ENCODE measurements at regions not wholly inside any gene's neighbourhood (a gene's known extent, or its start where the extent isn't known, plus 50 kb on each side); places are given as distances from the start of the nearest gene placed in this dataset.

DNA sequence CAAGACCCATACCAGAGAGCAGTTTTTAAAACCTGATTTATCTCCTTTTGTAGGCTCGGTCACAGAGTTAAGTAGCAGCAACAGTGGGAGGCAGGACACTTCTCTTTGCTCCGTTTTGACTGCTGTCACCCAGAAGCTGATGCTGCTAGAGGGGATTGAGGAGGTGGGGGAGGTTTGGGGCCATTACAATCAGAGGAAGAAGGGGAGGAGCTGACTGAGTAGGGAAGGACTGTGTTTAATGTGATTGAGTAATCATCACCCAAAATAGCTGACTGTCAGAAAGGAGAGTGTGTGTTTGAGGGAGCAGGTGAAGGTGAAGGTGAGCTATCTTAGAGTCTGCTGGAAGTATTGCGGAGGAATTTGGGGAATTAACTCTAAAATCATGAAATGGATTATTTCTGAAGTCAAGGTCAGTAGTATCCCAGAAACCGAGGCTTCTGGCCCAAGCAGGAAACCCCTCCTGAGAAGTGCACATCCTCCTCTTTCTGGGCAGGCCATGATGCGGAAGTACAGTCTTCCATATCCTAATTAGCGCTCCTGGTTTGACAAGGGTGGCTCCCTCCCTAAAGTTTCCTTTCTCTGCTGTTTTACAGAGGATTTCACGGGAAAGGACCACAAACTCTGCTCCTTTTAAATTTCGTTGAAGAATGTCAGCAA lies 214.9 kb downstream of the PLK2 start:
- no peak overlapping the region for H2BK15ac ChIP-seq (ENCODE audit: low read length)
- H2BK120ac ChIP-seq (ENCODE audit: low read depth, low read length): no peak overlapping the region
- no peak overlapping the region for H3K27ac ChIP-seq (replicated peaks; ENCODE audit: low read length)
- no peak overlapping the region for H3K4ac ChIP-seq (ENCODE audit: low read length)
- H2AK5ac ChIP-seq (ENCODE audit: low read depth, low read length): no peak overlapping the region
- no peak overlapping the region for H3K4me2 ChIP-seq (ENCODE audit: insufficient read depth, low read length, poor library complexity, severe bottlenecking)
- no CpG with 5 or more reads among the region's 8 CpGs for WGBS, 2 donors (ENCODE audit: extremely low coverage in 2 of 2, insufficient read length in 2 of 2, insufficient replicate concordance in 1 of 2)
- peaks cover 0 to 9% of the 10 kb centered on the region in 2 donors for H3K4me1 ChIP-seq (ENCODE audit: control insufficient read depth in 2 of 2, insufficient read depth in 1 of 2, low read depth in 1 of 2, low read length in 2 of 2)
- H3K9ac ChIP-seq (ENCODE audit: low read depth, low read length, poor library complexity): no peak overlapping the region
- no peaks in the 10 kb centered on the region for H3K36me3 ChIP-seq (replicated peaks in 1 of 2; ENCODE audit: control insufficient read depth in 2 of 2, insufficient read depth in 2 of 2, low read length in 2 of 2)
- no peak overlapping the region for H3K14ac ChIP-seq (ENCODE audit: low read length)
- no peaks in the 10 kb centered on the region for H3K79me1 ChIP-seq (ENCODE audit: low read depth, low read length)
- H2BK5ac ChIP-seq (ENCODE audit: low read length): no peak overlapping the region
- no peaks in the 10 kb centered on the region for H3K9me3 ChIP-seq (replicated peaks in 1 of 2; ENCODE audit: control insufficient read depth in 2 of 2, insufficient read depth in 1 of 2, low read depth in 1 of 2, low read length in 2 of 2)
- H2AFZ ChIP-seq (ENCODE audit: low read length): peak overlapping the region; percentile 66
- H3K23ac ChIP-seq (ENCODE audit: low read depth, low read length, poor library complexity): no peak overlapping the region
- no peaks in the 10 kb centered on the region for H3K27me3 ChIP-seq (ENCODE audit: control insufficient read depth in 3 of 3, insufficient read depth in 3 of 3, low read depth in 1 of 3, low read length in 3 of 3)
- H3K4me3 ChIP-seq (ENCODE audit: low read length in 2 of 2): no peak overlapping the region
- H4K91ac ChIP-seq (ENCODE audit: low read depth, low read length, poor library complexity): no peak overlapping the region
- H2BK12ac ChIP-seq (ENCODE audit: low read length): no peak overlapping the region
- no peak for DNase-seq (ENCODE audit: low spot score)
- H4K8ac ChIP-seq (ENCODE audit: low read depth, low read length): no peak overlapping the region
- H3K18ac ChIP-seq (ENCODE audit: low read length): no peak overlapping the region

DNA sequence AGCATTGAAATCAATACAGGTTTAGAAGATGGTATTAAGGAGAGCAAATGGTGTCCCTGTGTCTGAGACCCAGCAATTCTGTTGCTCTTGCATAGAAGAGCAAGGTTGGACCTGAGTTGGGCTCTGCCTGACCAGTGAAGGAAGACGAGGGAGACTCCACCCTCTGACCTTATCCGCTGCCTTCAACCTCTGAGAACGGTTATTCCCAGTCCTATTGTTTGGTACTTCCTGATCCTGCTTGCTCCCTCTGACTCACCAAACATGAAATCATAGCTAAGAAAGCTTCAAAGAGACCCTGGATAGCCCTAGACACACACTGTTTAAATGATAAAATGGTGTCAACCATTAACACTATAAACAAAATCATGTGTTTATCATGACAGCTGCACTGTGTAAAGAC lies 218.5 kb downstream of the PLK2 start:
- H2AK5ac ChIP-seq (ENCODE audit: low read depth, low read length): no peak overlapping the region
- H3K79me1 ChIP-seq (ENCODE audit: low read depth, low read length): no peaks in the 10 kb centered on the region
- no peaks in the 10 kb centered on the region for H3K36me3 ChIP-seq (replicated peaks in 1 of 2; ENCODE audit: control insufficient read depth in 2 of 2, insufficient read depth in 2 of 2, low read length in 2 of 2)
- no peak for DNase-seq (ENCODE audit: low spot score)
- H2BK15ac ChIP-seq (ENCODE audit: low read length): no peak overlapping the region
- H3K9ac ChIP-seq (ENCODE audit: low read depth, low read length, poor library complexity): no peak overlapping the region
- H2AFZ ChIP-seq (ENCODE audit: low read length): peak overlapping the region; percentile 76
- peaks cover 0 to 8% of the 10 kb centered on the region in 2 donors for H3K4me1 ChIP-seq (ENCODE audit: control insufficient read depth in 2 of 2, insufficient read depth in 1 of 2, low read depth in 1 of 2, low read length in 2 of 2)
- H4K91ac ChIP-seq (ENCODE audit: low read depth, low read length, poor library complexity): no peak overlapping the region
- H2BK5ac ChIP-seq (ENCODE audit: low read length): no peak overlapping the region
- H3K9me3 ChIP-seq (replicated peaks in 1 of 2; ENCODE audit: control insufficient read depth in 2 of 2, insufficient read depth in 1 of 2, low read depth in 1 of 2, low read length in 2 of 2): no peaks in the 10 kb centered on the region
- no peak overlapping the region for H3K27ac ChIP-seq (replicated peaks; ENCODE audit: low read length)
- H2BK120ac ChIP-seq (ENCODE audit: low read depth, low read length): no peak overlapping the region
- no peak overlapping the region for H2BK12ac ChIP-seq (ENCODE audit: low read length)
- WGBS, 2 donors (ENCODE audit: extremely low coverage in 2 of 2, insufficient read length in 2 of 2, insufficient replicate concordance in 1 of 2): no CpG with 5 or more reads among the region's 3 CpGs
- H3K23ac ChIP-seq (ENCODE audit: low read depth, low read length, poor library complexity): no peak overlapping the region
- no peak overlapping the region for H4K8ac ChIP-seq (ENCODE audit: low read depth, low read length)
- no peak overlapping the region for H3K4me3 ChIP-seq (ENCODE audit: low read length in 2 of 2)
- no peak overlapping the region for H3K4ac ChIP-seq (ENCODE audit: low read length)
- no peaks in the 10 kb centered on the region for H3K27me3 ChIP-seq (ENCODE audit: control insufficient read depth in 3 of 3, insufficient read depth in 3 of 3, low read depth in 1 of 3, low read length in 3 of 3)
- no peak overlapping the region for H3K4me2 ChIP-seq (ENCODE audit: insufficient read depth, low read length, poor library complexity, severe bottlenecking)
- no peak overlapping the region for H3K14ac ChIP-seq (ENCODE audit: low read length)
- H3K18ac ChIP-seq (ENCODE audit: low read length): no peak overlapping the region

- no peaks in the 10 kb centered on the region for H3K27me3 ChIP-seq (ENCODE audit: control insufficient read depth in 3 of 3, insufficient read depth in 3 of 3, low read depth in 1 of 3, low read length in 3 of 3)
- H3K4me1 ChIP-seq (ENCODE audit: control insufficient read depth in 2 of 2, insufficient read depth in 1 of 2, low read depth in 1 of 2, low read length in 2 of 2): peaks cover 0 to 7% of the 10 kb centered on the region in 2 donors
- H4K91ac ChIP-seq (ENCODE audit: low read depth, low read length, poor library complexity): no peak overlapping the region
- no peak overlapping the region for H3K14ac ChIP-seq (ENCODE audit: low read length)
- H3K79me1 ChIP-seq (ENCODE audit: low read depth, low read length): no peaks in the 10 kb centered on the region
- H3K23ac ChIP-seq (ENCODE audit: low read depth, low read length, poor library complexity): no peak overlapping the region
- no peak overlapping the region for H3K4me3 ChIP-seq (ENCODE audit: low read length in 2 of 2)
- H4K8ac ChIP-seq (ENCODE audit: low read depth, low read length): no peak overlapping the region
- no peak overlapping the region for H2AFZ ChIP-seq (ENCODE audit: low read length)
- H3K9me3 ChIP-seq (replicated peaks in 1 of 2; ENCODE audit: control insufficient read depth in 2 of 2, insufficient read depth in 1 of 2, low read depth in 1 of 2, low read length in 2 of 2): no peaks in the 10 kb centered on the region
- no peak overlapping the region for H2BK15ac ChIP-seq (ENCODE audit: low read length)
- H2AK5ac ChIP-seq (ENCODE audit: low read depth, low read length): no peak overlapping the region
- H2BK5ac ChIP-seq (ENCODE audit: low read length): no peak overlapping the region
- no peak overlapping the region for H3K9ac ChIP-seq (ENCODE audit: low read depth, low read length, poor library complexity)
- no peak overlapping the region for H2BK120ac ChIP-seq (ENCODE audit: low read depth, low read length)
- no peak overlapping the region for H3K18ac ChIP-seq (ENCODE audit: low read length)
- H3K4me2 ChIP-seq (ENCODE audit: insufficient read depth, low read length, poor library complexity, severe bottlenecking): no peak overlapping the region
- whole genome bisulfite sequencing, 2 donors (ENCODE audit: extremely low coverage in 2 of 2, insufficient read length in 2 of 2, insufficient replicate concordance in 1 of 2): no CpG with 5 or more reads among the region's 3 CpGs
- no peaks in the 10 kb centered on the region for H3K36me3 ChIP-seq (replicated peaks in 1 of 2; ENCODE audit: control insufficient read depth in 2 of 2, insufficient read depth in 2 of 2, low read length in 2 of 2)
- no peak overlapping the region for H3K27ac ChIP-seq (replicated peaks; ENCODE audit: low read length)
- DNase-seq (ENCODE audit: low spot score): no peak
- H2BK12ac ChIP-seq (ENCODE audit: low read length): no peak overlapping the region
- no peak overlapping the region for H3K4ac ChIP-seq (ENCODE audit: low read length)
Measured at GRCh38 chr5:58240322-58240721, 219.6 kb downstream of the PLK2 start.

DNA sequence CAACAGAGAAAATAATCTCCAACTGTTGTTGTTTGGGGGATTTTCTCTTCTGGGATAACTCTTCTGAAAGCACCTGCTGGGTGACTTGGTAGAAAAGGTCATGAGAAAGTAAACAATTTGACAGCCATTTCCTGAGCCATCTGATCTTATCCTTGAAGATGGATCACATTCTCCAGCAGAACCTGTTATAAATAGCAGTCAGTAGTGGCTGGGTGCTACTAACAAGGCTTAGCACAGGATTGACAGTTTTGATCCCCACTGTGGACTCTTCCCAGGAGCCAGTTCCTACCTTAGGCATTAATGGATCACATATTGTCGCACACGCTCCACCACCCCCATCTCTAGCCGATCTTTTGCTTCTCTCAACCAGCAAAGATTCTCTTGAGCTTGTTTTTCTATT lies 220.2 kb downstream of the PLK2 start:
- Histone ChIP-seq H2BK12ac (ENCODE audit: low read length) (no peak overlapping the region), H3K4ac (ENCODE audit: low read length) (no peak overlapping the region), H3K18ac (ENCODE audit: low read length) (no peak overlapping the region), H3K27ac (replicated peaks; ENCODE audit: low read length) (no peak overlapping the region), H3K4me2 (ENCODE audit: insufficient read depth, low read length, poor library complexity, severe bottlenecking) (no peak overlapping the region), H2BK15ac (ENCODE audit: low read length) (no peak overlapping the region), H3K14ac (ENCODE audit: low read length) (no peak overlapping the region), H2AFZ (ENCODE audit: low read length) (no peak overlapping the region), H3K4me1 (ENCODE audit: control insufficient read depth in 2 of 2, insufficient read depth in 1 of 2, low read depth in 1 of 2, low read length in 2 of 2) (peaks cover 0 to 7% of the 10 kb centered on the region in 2 donors), H3K79me1 (ENCODE audit: low read depth, low read length) (no peaks in the 10 kb centered on the region), H3K9ac (ENCODE audit: low read depth, low read length, poor library complexity) (no peak overlapping the region), H4K91ac (ENCODE audit: low read depth, low read length, poor library complexity) (no peak overlapping the region), H2BK120ac (ENCODE audit: low read depth, low read length) (no peak overlapping the region), H2AK5ac (ENCODE audit: low read depth, low read length) (no peak overlapping the region), H3K27me3 (ENCODE audit: control insufficient read depth in 3 of 3, insufficient read depth in 3 of 3, low read depth in 1 of 3, low read length in 3 of 3) (no peaks in the 10 kb centered on the region), H3K36me3 (replicated peaks in 1 of 2; ENCODE audit: control insufficient read depth in 2 of 2, insufficient read depth in 2 of 2, low read length in 2 of 2) (no peaks in the 10 kb centered on the region), H2BK5ac (ENCODE audit: low read length) (no peak overlapping the region), H4K8ac (ENCODE audit: low read depth, low read length) (no peak overlapping the region), H3K4me3 (ENCODE audit: low read length in 2 of 2) (no peak overlapping the region), H3K9me3 (replicated peaks in 1 of 2; ENCODE audit: control insufficient read depth in 2 of 2, insufficient read depth in 1 of 2, low read depth in 1 of 2, low read length in 2 of 2) (no peaks in the 10 kb centered on the region), H3K23ac (ENCODE audit: low read depth, low read length, poor library complexity) (no peak overlapping the region)
- no peak for DNase-seq (ENCODE audit: low spot score)
- WGBS, 2 donors (ENCODE audit: extremely low coverage in 2 of 2, insufficient read length in 2 of 2, insufficient replicate concordance in 1 of 2): no CpG with 5 or more reads among the region's 3 CpGs

All from neuronal stem cell (in vitro differentiated cells).